CD4-positive, alpha-beta T cell (primary cell): ENCODE measurements at regions not wholly inside any gene's neighbourhood (a gene's known extent, or its start where the extent isn't known, plus 50 kb on each side); places are given as distances from the start of the nearest gene placed in this dataset.
"Not testable (repeated sequence)": the region's sequence is repeated elsewhere in the genome, so short reads cannot be mapped to it uniquely, and the experiment has no call there.

ENCODE experiments used
- ATAC-seq: fragments of 200-7000 bp; cut with Tn5 transposase; one replicate; pipeline ENCODE4 v1.10.0; 2022; ENCODE audit warnings: mild to moderate bottlenecking; ENCODE audit not compliant: poor library complexity
- CTCF ChIA-PET: fragments of 350-600 bp; sonication (Branson Sonifier 250); formaldehyde crosslinking; loops from one replicate; lab custom pipeline; 2021; ENCODE audit warnings: antibody characterized with exemption, inconsistent platforms; lab: Charles Lee
- POLR2A ChIA-PET: fragments of 350-600 bp; sonication (Branson Sonifier 250); formaldehyde crosslinking; loops from one replicate; lab custom pipeline; 2021; ENCODE audit warnings: antibody characterized with exemption, inconsistent platforms; lab: Charles Lee
- DNase-seq, 14 experiments: peaks; one replicate each; pipeline ENCODE4 v3.0.0-alpha.2; 2013 to 2020; ENCODE audit warnings: mixed read lengths in 2 of 14
- H3K27ac ChIP-seq, 2 donors: one replicate each; pipeline versions ENCODE4 v1.5.1 to v1.7.0; 2013; ENCODE audit warnings: low read length in 2 of 2, low read depth in 1 of 2, mild to moderate bottlenecking in 1 of 2
- H3K27me3 ChIP-seq, 2 experiments: 1 replicate in 1 of 2; 2 replicates in 1 of 2; pipeline versions ENCODE4 v1.6.1 to v1.7.0; 2013; ENCODE audit warnings: low read length in 2 of 2, control low read depth in 1 of 2, mild to moderate bottlenecking in 1 of 2, moderate library complexity in 1 of 2; ENCODE audit not compliant: insufficient read depth in 2 of 2, control insufficient read depth in 1 of 2
- H3K36me3 ChIP-seq: one replicate; pipeline ENCODE4 v1.6.1; 2013; ENCODE audit warnings: low read length, control low read depth; ENCODE audit not compliant: insufficient read depth
- H3K4me1 ChIP-seq: one replicate; pipeline ENCODE4 v1.6.1; 2013; ENCODE audit warnings: low read length, control low read depth; ENCODE audit not compliant: insufficient read depth
- H3K4me3 ChIP-seq: one replicate; pipeline ENCODE4 v1.5.1; 2013; ENCODE audit warnings: mild to moderate bottlenecking, low read length, moderate library complexity
- H3K9me3 ChIP-seq, 2 experiments: 1 replicate in 1 of 2; 2 replicates in 1 of 2; pipeline versions ENCODE4 v1.6.1 to v1.7.0; 2013; ENCODE audit warnings: low read length in 2 of 2, mild to moderate bottlenecking in 2 of 2, control low read depth in 1 of 2, moderate library complexity in 1 of 2; ENCODE audit not compliant: control insufficient read depth in 1 of 2, insufficient read depth in 1 of 2
- H3K27ac Mint-ChIP-seq: one replicate; pipeline ENCODE4 v1.8.0; 2020; ENCODE audit warnings: mixed read lengths
- H3K27me3 Mint-ChIP-seq: one replicate; pipeline ENCODE4 v1.8.0; 2021; ENCODE audit warnings: mixed read lengths
- H3K36me3 Mint-ChIP-seq: one replicate; pipeline ENCODE4 v1.8.0; 2021; ENCODE audit warnings: low read depth, mixed read lengths
- H3K4me1 Mint-ChIP-seq: one replicate; pipeline ENCODE4 v1.8.0; 2021; ENCODE audit warnings: low read depth, mixed read lengths
- H3K4me3 Mint-ChIP-seq: one replicate; pipeline ENCODE4 v1.8.0; 2020; ENCODE audit warnings: mild to moderate bottlenecking, mixed read lengths
- H3K9me3 Mint-ChIP-seq: one replicate; pipeline ENCODE4 v1.8.0; 2020; ENCODE audit warnings: mixed read lengths
- CTCF ChIP-seq: fragments of 200-600 bp; IDR thresholded peaks from one replicate; pipeline ENCODE4 v1.8.0; 2022; ENCODE audit warnings: antibody characterized with exemption, mild to moderate bottlenecking
- intact Hi-C, 2 experiments: fragments of 100-400 bp; cut with DNase I in 1 of 2; cut with micrococcal nuclease in 1 of 2; formaldehyde crosslinking; loops; one replicate each; pipeline versions ENCODE4 v1.15.1 to v1.9.0; 2023 to 2025; cut with DNase I, micrococcal nuclease

- H3K4me3 Mint-ChIP-seq = no peak overlapping the region
- DNase-seq (no peak), ATAC-seq (no peak)
- POLR2A ChIA-PET = no interaction called here
- Histone ChIP-seq H3K36me3 (no peaks in the 10 kb centered on the region), H3K27ac (no peak overlapping the region), H3K27me3 (no peaks in the 10 kb centered on the region), H3K4me1 (no peaks in the 10 kb centered on the region), H3K4me3 (no peak overlapping the region), H3K9me3 (no peaks in the 10 kb centered on the region)
- H3K4me1 Mint-ChIP-seq = no peaks in the 10 kb centered on the region
- no peak overlapping the region for H3K27ac Mint-ChIP-seq
- no peak for TF ChIP-seq CTCF
- H3K36me3 Mint-ChIP-seq = no peaks in the 10 kb centered on the region
- H3K27me3 Mint-ChIP-seq = no peaks in the 10 kb centered on the region
- intact Hi-C loops = no loop called here
- CTCF ChIA-PET = no interaction called here
- H3K9me3 Mint-ChIP-seq = no peaks in the 10 kb centered on the region
Observed at GRCh38 chr9:32161209-32161608, 223.2 kb upstream of the ACO1 start.

GRCh38 chr9:32161720-32162119 lies 222.7 kb upstream of the ACO1 start:
- POLR2A ChIA-PET = no interaction called here
- no peaks in the 10 kb centered on the region for H3K4me1 Mint-ChIP-seq
- intact Hi-C loops = no loop called here
- Histone ChIP-seq H3K9me3 (no peaks in the 10 kb centered on the region), H3K4me3 (no peak overlapping the region), H3K27ac (no peak overlapping the region), H3K4me1 (no peaks in the 10 kb centered on the region), H3K36me3 (no peaks in the 10 kb centered on the region), H3K27me3 (no peaks in the 10 kb centered on the region)
- no peak overlapping the region for H3K27ac Mint-ChIP-seq
- ATAC-seq (no peak), DNase-seq (no peak)
- no peaks in the 10 kb centered on the region for H3K36me3 Mint-ChIP-seq
- H3K4me3 Mint-ChIP-seq = no peak overlapping the region
- H3K9me3 Mint-ChIP-seq = no peaks in the 10 kb centered on the region
- no peak for TF ChIP-seq CTCF
- CTCF ChIA-PET = no interaction called here
- no peaks in the 10 kb centered on the region for H3K27me3 Mint-ChIP-seq

GRCh38 chr9:32166316-32166715 lies 218.1 kb upstream of the ACO1 start:
- H3K4me1 Mint-ChIP-seq, DNase-seq, H3K36me3 Mint-ChIP-seq, H3K27me3 ChIP-seq, H3K4me3 Mint-ChIP-seq, H3K9me3 Mint-ChIP-seq, CTCF ChIA-PET, H3K36me3 ChIP-seq, H3K27me3 Mint-ChIP-seq, H3K4me1 ChIP-seq, H3K9me3 ChIP-seq, intact Hi-C loops, H3K4me3 ChIP-seq, ATAC-seq, H3K27ac Mint-ChIP-seq, H3K27ac ChIP-seq, POLR2A ChIA-PET: not testable (repeated sequence)

GRCh38 chr9:32171339-32171738 lies 213.1 kb upstream of the ACO1 start:
- no peak overlapping the region for H3K27ac ChIP-seq
- no peak overlapping the region for H3K4me3 ChIP-seq
- Mint-ChIP-seq H3K4me1 (no peaks in the 10 kb centered on the region), H3K27ac (no peak overlapping the region), H3K27me3 (no peaks in the 10 kb centered on the region), H3K4me3 (no peak overlapping the region), H3K9me3 (peaks cover 4% of the 10 kb centered on the region), H3K36me3 (no peaks in the 10 kb centered on the region)
- no peak for ATAC-seq
- intact Hi-C loops = no loop called here
- TF ChIP-seq CTCF = no peak
- H3K4me1 ChIP-seq = no peaks in the 10 kb centered on the region
- H3K36me3 ChIP-seq = no peaks in the 10 kb centered on the region
- ChIA-PET CTCF (interaction anchor here (0.9 kb wide), 1 partner anchor 13 kb away, joined by 4 read pairs; no protein-coding TSS in a partner anchor), POLR2A (no interaction called here)
- no peaks in the 10 kb centered on the region for H3K27me3 ChIP-seq
- no peak for DNase-seq
- no peaks in the 10 kb centered on the region for H3K9me3 ChIP-seq
